Breast epithelium (tissue), 4 donors: ENCODE measurements at regions not wholly inside any gene's neighbourhood (a gene's known extent, or its start where the extent isn't known, plus 50 kb on each side); places are given as distances from the start of the nearest gene placed in this dataset.

ENCODE experiments used
- DNase-seq, 2 donors: peaks; one replicate each; pipeline ENCODE4 v3.0.0-alpha.2; 2019; ENCODE audit warnings: low spot score in 2 of 2
- H3K27ac ChIP-seq, 2 donors: fragments of 200-600 bp; sonication (generic) in 1 of 2; one replicate each; pipeline ENCODE4 v1.5.1; 2016 to 2019; ENCODE audit warnings: mild to moderate bottlenecking in 1 of 2
- H3K27me3 ChIP-seq, 2 donors: fragments of 200-600 bp; sonication (generic) in 1 of 2; one replicate each; pipeline versions ENCODE4 v1.5.1 to v1.6.0; 2017 to 2019; ENCODE audit warnings: control low read depth in 1 of 2, mild to moderate bottlenecking in 1 of 2
- H3K36me3 ChIP-seq: fragments of 200-600 bp; one replicate; pipeline ENCODE4 v1.5.1; 2019
- H3K4me1 ChIP-seq, 2 donors: fragments of 200-600 bp; sonication (generic); one replicate each; pipeline ENCODE4 v1.5.1; 2016 to 2019; ENCODE audit warnings: control low read depth in 1 of 2
- H3K4me3 ChIP-seq, 3 donors: fragments of 200-600 bp; sonication (generic); 1 replicate in 2 of 3; 2 replicates in 1 of 3; pipeline ENCODE4 v1.5.1; 2016 to 2019; ENCODE audit warnings: mild to moderate bottlenecking in 3 of 3, moderate library complexity in 2 of 3
- H3K9me3 ChIP-seq, 2 donors: fragments of 200-600 bp; sonication (generic) in 1 of 2; one replicate each; pipeline ENCODE4 v1.5.1; 2016 to 2019; ENCODE audit warnings: control low read depth in 1 of 2
- CTCF ChIP-seq, 3 donors: fragments of 450-650 bp; IDR thresholded peaks; one replicate each; pipeline ENCODE4 v1.5.1; 2016 to 2017; ENCODE audit warnings: antibody characterized with exemption in 3 of 3, mild to moderate bottlenecking in 3 of 3, moderate library complexity in 3 of 3
- POLR2A ChIP-seq: fragments of 450-650 bp; IDR thresholded peaks from one replicate; pipeline ENCODE4 v1.6.1; 2016; ENCODE audit warnings: antibody characterized with exemption, mild to moderate bottlenecking, moderate library complexity
- POLR2AphosphoS5 ChIP-seq, 3 donors: sonication (generic); formaldehyde crosslinking; IDR thresholded peaks; one replicate each; pipeline ENCODE4 v1.6.1; 2017; ENCODE audit warnings: antibody characterized with exemption in 3 of 3
- intact Hi-C: fragments of 100-400 bp; cut with DNase I; formaldehyde crosslinking; loops from one replicate; pipeline ENCODE4 v1.15.1; 2023; ENCODE audit warnings: low total_unique reads

- no peak for TF ChIP-seq POLR2AphosphoS5 (IDR thresholded peaks at IDR 0.05)
- no peak for TF ChIP-seq POLR2A
- no peak for TF ChIP-seq CTCF (IDR thresholded peaks at IDR 0.05)
- no peaks in the 10 kb centered on the region for H3K27me3 ChIP-seq
- no peaks in the 10 kb centered on the region for H3K4me1 ChIP-seq
- H3K4me3 ChIP-seq = no peak overlapping the region
- H3K9me3 ChIP-seq = no peaks in the 10 kb centered on the region
- DNase-seq = no peak
- H3K36me3 ChIP-seq = no peaks in the 10 kb centered on the region
- intact Hi-C loops = no loop called here
- H3K27ac ChIP-seq = no peak overlapping the region
Observed at GRCh38 chr10:22875581-22875980, 52.3 kb upstream of the ARMC3 start.

GRCh38 chr10:22874189-22874854, 53.5 kb upstream of the ARMC3 start:
- Histone ChIP-seq H3K27me3 (no peaks in the 10 kb centered on the region), H3K4me3 (no peak overlapping the region), H3K27ac (no peak overlapping the region), H3K9me3 (no peaks in the 10 kb centered on the region), H3K36me3 (no peaks in the 10 kb centered on the region), H3K4me1 (no peaks in the 10 kb centered on the region)
- TF ChIP-seq POLR2AphosphoS5 (IDR thresholded peaks at IDR 0.05) = no peak
- TF ChIP-seq POLR2A = no peak
- no peak for TF ChIP-seq CTCF (IDR thresholded peaks at IDR 0.05)
- DNase-seq = no peak
- intact Hi-C loops = no loop called here

- intact Hi-C loops = no loop called here
- no peaks in the 10 kb centered on the region for H3K9me3 ChIP-seq
- no peaks in the 10 kb centered on the region for H3K27me3 ChIP-seq
- H3K4me1 ChIP-seq = no peaks in the 10 kb centered on the region
- H3K36me3 ChIP-seq = no peaks in the 10 kb centered on the region
- no peak for DNase-seq
- no peak overlapping the region for H3K4me3 ChIP-seq
- no peak overlapping the region for H3K27ac ChIP-seq
- no peak for TF ChIP-seq POLR2A
- no peak for TF ChIP-seq CTCF (IDR thresholded peaks at IDR 0.05)
- TF ChIP-seq POLR2AphosphoS5 (IDR thresholded peaks at IDR 0.05) = no peak
Observed at GRCh38 chr10:22856444-22857074, 71.3 kb upstream of the ARMC3 start.

- DNase-seq = no peak
- intact Hi-C loops = no loop called here
- Histone ChIP-seq H3K9me3 (no peaks in the 10 kb centered on the region), H3K4me1 (peaks cover 4 to 6% of the 10 kb centered on the region in 2 donors), H3K27me3 (no peaks in the 10 kb centered on the region), H3K36me3 (no peaks in the 10 kb centered on the region), H3K4me3 (no peak overlapping the region), H3K27ac (no peak overlapping the region)
- no peak for TF ChIP-seq POLR2AphosphoS5 (IDR thresholded peaks at IDR 0.05)
- no peak for TF ChIP-seq POLR2A
- TF ChIP-seq CTCF (IDR thresholded peaks at IDR 0.05) = no peak
Observed at GRCh38 chr10:22854935-22855421, 72.9 kb upstream of the ARMC3 start.

- intact Hi-C loops = no loop called here
- Histone ChIP-seq H3K4me3 (no peak overlapping the region), H3K27ac (no peak overlapping the region), H3K9me3 (no peaks in the 10 kb centered on the region), H3K36me3 (no peaks in the 10 kb centered on the region), H3K27me3 (no peaks in the 10 kb centered on the region), H3K4me1 (peaks cover 8% of the 10 kb centered on the region in 2 donors)
- TF ChIP-seq POLR2A = no peak
- TF ChIP-seq CTCF (IDR thresholded peaks at IDR 0.05) = no peak
- no peak for DNase-seq
Observed at GRCh38 chr10:22853906-22854447, 73.9 kb upstream of the ARMC3 start.
